Loucy (cell line): ENCODE measurements at regions not wholly inside any gene's neighbourhood (a gene's known extent, or its start where the extent isn't known, plus 50 kb on each side); places are given as distances from the start of the nearest gene placed in this dataset.

Source experiments
- H2AFZ ChIP-seq: fragments of 200-600 bp; sonication (generic); 2 replicates; pipeline ENCODE4 v1.6.0; 2016; ENCODE audit warnings: antibody characterized with exemption, mild to moderate bottlenecking, low read length, moderate library complexity
- H3F3A ChIP-seq: fragments of 200-600 bp; 2 replicates; pipeline ENCODE4 v1.6.0; 2016; ENCODE audit warnings: antibody characterized with exemption, low read depth, mild to moderate bottlenecking
- H3K27me3 ChIP-seq: fragments of 200-600 bp; sonication (generic); 2 replicates; pipeline ENCODE4 v1.6.1; 2014; ENCODE audit warnings: low read length, mild to moderate bottlenecking; ENCODE audit not compliant: insufficient read depth, poor library complexity, severe bottlenecking
- H3K36me3 ChIP-seq: fragments of 200-600 bp; sonication (generic); 2 replicates; pipeline ENCODE4 v1.6.1; 2016; ENCODE audit warnings: low read length; ENCODE audit not compliant: insufficient read depth
- H3K4me1 ChIP-seq: fragments of 200-600 bp; sonication (generic); 2 replicates; pipeline ENCODE4 v1.5.1; 2014; ENCODE audit warnings: low read length, mild to moderate bottlenecking; ENCODE audit not compliant: insufficient read depth, poor library complexity, severe bottlenecking
- H3K4me2 ChIP-seq: fragments of 200-600 bp; sonication (generic); 2 replicates; pipeline ENCODE4 v1.6.0; 2014; ENCODE audit warnings: antibody characterized with exemption, low read length, low read depth, mild to moderate bottlenecking; ENCODE audit not compliant: poor library complexity, severe bottlenecking
- H3K4me3 ChIP-seq: fragments of 200-600 bp; sonication (generic); 2 replicates; pipeline ENCODE4 v1.5.1; 2014; ENCODE audit warnings: low read length, mild to moderate bottlenecking, mixed read lengths; ENCODE audit not compliant: poor library complexity, severe bottlenecking
- H3K79me2 ChIP-seq: fragments of 200-600 bp; sonication (generic); 2 replicates; pipeline ENCODE4 v1.6.1; 2014; ENCODE audit warnings: low read length; ENCODE audit not compliant: insufficient read depth
- H3K9ac ChIP-seq: fragments of 200-600 bp; sonication (generic); 2 replicates; pipeline ENCODE4 v1.6.0; 2014; ENCODE audit warnings: mild to moderate bottlenecking, low read depth, low read length, moderate library complexity; ENCODE audit not compliant: poor library complexity, severe bottlenecking
- H3K9me2 ChIP-seq: fragments of 200-600 bp; sonication (generic); replicated peaks from 2 replicates; pipeline ENCODE4 v1.6.1; 2016; ENCODE audit warnings: low read depth, low read length, mixed read lengths
- H3K9me3 ChIP-seq: fragments of 200-600 bp; sonication (generic); 2 replicates; pipeline ENCODE4 v1.6.1; 2014; ENCODE audit warnings: mild to moderate bottlenecking, antibody characterized with exemption, low read length, low read depth; ENCODE audit not compliant: insufficient read depth
- H4K20me1 ChIP-seq: fragments of 200-600 bp; sonication (generic); 2 replicates; pipeline ENCODE4 v1.6.0; 2014; ENCODE audit warnings: antibody characterized with exemption, low read length, mild to moderate bottlenecking; ENCODE audit not compliant: insufficient read depth, poor library complexity, severe bottlenecking
- EZH2phosphoT487 ChIP-seq: fragments of 200-600 bp; IDR thresholded peaks from 2 replicates; pipeline ENCODE4 v1.6.1; 2018; ENCODE audit warnings: antibody characterized with exemption, mild to moderate bottlenecking, moderate library complexity, borderline replicate concordance
- TF ChIP-seq, protein P1 (sequence below): fragments of 200-600 bp; sonication (generic); conservative IDR thresholded peaks from 2 replicates; pipeline ENCODE4 v1.5.1; 2014; ENCODE audit warnings: mild to moderate bottlenecking, antibody characterized with exemption, low read length

GRCh38 chr5:155461304-155461703 lies 447.7 kb downstream of the KIF4B start:
- Histone ChIP-seq H3K9me2 (no peaks in the 10 kb centered on the region), H3K36me3 (no peaks in the 10 kb centered on the region), H4K20me1 (no peaks in the 10 kb centered on the region), H3F3A (no peaks in the 10 kb centered on the region), H3K4me3 (no peak overlapping the region), H3K9ac (no peak overlapping the region), H3K4me1 (no peaks in the 10 kb centered on the region), H3K79me2 (no peaks in the 10 kb centered on the region), H3K4me2 (no peak overlapping the region), H3K27me3 (no peaks in the 10 kb centered on the region), H2AFZ (no peak overlapping the region), H3K9me3 (no peaks in the 10 kb centered on the region)
- TF ChIP-seq, protein P1, sequence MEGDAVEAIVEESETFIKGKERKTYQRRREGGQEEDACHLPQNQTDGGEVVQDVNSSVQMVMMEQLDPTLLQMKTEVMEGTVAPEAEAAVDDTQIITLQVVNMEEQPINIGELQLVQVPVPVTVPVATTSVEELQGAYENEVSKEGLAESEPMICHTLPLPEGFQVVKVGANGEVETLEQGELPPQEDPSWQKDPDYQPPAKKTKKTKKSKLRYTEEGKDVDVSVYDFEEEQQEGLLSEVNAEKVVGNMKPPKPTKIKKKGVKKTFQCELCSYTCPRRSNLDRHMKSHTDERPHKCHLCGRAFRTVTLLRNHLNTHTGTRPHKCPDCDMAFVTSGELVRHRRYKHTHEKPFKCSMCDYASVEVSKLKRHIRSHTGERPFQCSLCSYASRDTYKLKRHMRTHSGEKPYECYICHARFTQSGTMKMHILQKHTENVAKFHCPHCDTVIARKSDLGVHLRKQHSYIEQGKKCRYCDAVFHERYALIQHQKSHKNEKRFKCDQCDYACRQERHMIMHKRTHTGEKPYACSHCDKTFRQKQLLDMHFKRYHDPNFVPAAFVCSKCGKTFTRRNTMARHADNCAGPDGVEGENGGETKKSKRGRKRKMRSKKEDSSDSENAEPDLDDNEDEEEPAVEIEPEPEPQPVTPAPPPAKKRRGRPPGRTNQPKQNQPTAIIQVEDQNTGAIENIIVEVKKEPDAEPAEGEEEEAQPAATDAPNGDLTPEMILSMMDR: no peak
- no peak for TF ChIP-seq EZH2phosphoT487

- Histone ChIP-seq H2AFZ (no peak overlapping the region), H3K9me2 (no peaks in the 10 kb centered on the region), H4K20me1 (no peaks in the 10 kb centered on the region), H3K4me2 (no peak overlapping the region), H3K4me1 (no peaks in the 10 kb centered on the region), H3K36me3 (no peaks in the 10 kb centered on the region), H3K27me3 (no peaks in the 10 kb centered on the region), H3K9ac (no peak overlapping the region), H3K4me3 (no peak overlapping the region), H3K79me2 (no peaks in the 10 kb centered on the region), H3F3A (no peaks in the 10 kb centered on the region), H3K9me3 (no peaks in the 10 kb centered on the region)
- TF ChIP-seq EZH2phosphoT487: no peak
- TF ChIP-seq, protein P1: no peak
These were observed 453.3 kb downstream of the KIF4B start for GRCh38 chr5:155466851-155467250.

- TF ChIP-seq, protein P1: no peak
- TF ChIP-seq EZH2phosphoT487: no peak
- Histone ChIP-seq H2AFZ (no peak overlapping the region), H3K4me3 (no peak overlapping the region)
These were observed 457.5 kb downstream of the KIF4B start for GRCh38 chr5:155471027-155471426.

More at GRCh38 chr5:155471027-155471426, 457.5 kb downstream of the KIF4B start:
- Histone ChIP-seq H3K9me3 (no peaks in the 10 kb centered on the region), H4K20me1 (no peaks in the 10 kb centered on the region), H3K4me1 (no peaks in the 10 kb centered on the region), H3F3A (no peaks in the 10 kb centered on the region), H3K9ac (no peak overlapping the region), H3K79me2 (no peaks in the 10 kb centered on the region), H3K4me2 (no peak overlapping the region), H3K9me2 (no peaks in the 10 kb centered on the region), H3K27me3 (no peaks in the 10 kb centered on the region), H3K36me3 (no peaks in the 10 kb centered on the region)
